Fibroblast of pulmonary artery (primary cell): ENCODE measurements at regions not wholly inside any gene's neighbourhood (a gene's known extent, or its start where the extent isn't known, plus 50 kb on each side); places are given as distances from the start of the nearest gene placed in this dataset.

Source experiments
- DNase-seq: peaks from one replicate; pipeline ENCODE4 v3.0.0-alpha.2; 2010; ENCODE audit warnings: low read depth
- H3K4me3 ChIP-seq: replicated peaks from 2 replicates; pipeline ENCODE4 v1.5.1; 2011; ENCODE audit warnings: low read depth, mild to moderate bottlenecking, control low read depth, low read length, moderate library complexity
- TF ChIP-seq, protein P1 (sequence below): IDR thresholded peaks from 2 replicates; pipeline ENCODE4 v1.5.1; 2011; ENCODE audit warnings: mild to moderate bottlenecking, control low read depth, low read length, inconsistent platforms; ENCODE audit errors: missing control alignments

DNA sequence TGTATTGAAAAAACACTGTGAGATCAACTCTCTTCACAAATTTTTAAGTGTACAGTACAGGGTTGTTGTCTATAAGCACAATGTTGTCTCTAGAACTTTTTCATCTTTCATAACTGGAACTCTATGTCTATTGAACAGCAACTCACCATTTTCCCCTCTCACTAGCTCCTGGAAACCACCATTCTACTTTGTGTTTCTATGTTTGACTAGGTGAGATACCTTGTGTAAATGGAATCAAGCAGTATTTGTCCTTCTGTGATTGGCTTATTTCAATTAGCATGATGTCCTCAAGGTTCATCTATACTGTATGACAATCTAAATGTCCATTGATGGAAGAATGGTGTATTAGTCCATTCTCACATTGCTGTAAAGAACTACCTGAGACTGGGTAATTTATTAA lies 210.1 kb upstream of the FUT9 start:
- DNase-seq: no peak
- H3K4me3 ChIP-seq: no peak overlapping the region
- TF ChIP-seq, protein P1, sequence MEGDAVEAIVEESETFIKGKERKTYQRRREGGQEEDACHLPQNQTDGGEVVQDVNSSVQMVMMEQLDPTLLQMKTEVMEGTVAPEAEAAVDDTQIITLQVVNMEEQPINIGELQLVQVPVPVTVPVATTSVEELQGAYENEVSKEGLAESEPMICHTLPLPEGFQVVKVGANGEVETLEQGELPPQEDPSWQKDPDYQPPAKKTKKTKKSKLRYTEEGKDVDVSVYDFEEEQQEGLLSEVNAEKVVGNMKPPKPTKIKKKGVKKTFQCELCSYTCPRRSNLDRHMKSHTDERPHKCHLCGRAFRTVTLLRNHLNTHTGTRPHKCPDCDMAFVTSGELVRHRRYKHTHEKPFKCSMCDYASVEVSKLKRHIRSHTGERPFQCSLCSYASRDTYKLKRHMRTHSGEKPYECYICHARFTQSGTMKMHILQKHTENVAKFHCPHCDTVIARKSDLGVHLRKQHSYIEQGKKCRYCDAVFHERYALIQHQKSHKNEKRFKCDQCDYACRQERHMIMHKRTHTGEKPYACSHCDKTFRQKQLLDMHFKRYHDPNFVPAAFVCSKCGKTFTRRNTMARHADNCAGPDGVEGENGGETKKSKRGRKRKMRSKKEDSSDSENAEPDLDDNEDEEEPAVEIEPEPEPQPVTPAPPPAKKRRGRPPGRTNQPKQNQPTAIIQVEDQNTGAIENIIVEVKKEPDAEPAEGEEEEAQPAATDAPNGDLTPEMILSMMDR: no peak

DNA sequence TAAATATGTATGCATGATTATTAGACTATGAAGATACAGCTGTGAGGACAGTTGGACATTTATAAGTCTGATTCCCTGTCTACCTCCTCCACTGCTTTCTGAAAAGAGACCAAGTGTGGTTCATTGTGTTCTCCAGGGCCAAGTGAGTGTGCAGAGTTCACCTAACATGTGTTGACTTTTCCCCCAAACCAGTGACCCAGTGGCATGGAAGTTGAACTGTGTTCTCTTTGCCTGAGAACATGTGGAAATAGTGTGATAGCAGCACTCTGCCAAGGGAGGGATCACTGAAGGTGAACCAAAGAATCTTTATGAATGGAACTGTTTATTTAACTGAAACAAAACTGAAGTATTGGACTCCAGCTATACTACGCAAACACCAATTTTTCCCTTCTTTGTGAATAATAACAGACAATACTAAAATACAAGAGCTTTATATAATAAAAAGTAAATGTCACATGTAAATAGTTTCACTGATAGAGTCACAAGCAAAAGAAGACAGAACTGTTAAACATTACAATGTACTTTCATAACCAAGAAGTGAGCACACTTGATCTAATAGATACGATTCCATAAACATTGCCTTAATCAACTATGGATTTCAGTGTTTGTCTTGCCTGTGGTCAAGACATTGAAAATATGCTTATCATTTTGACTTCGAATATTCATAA lies 200.3 kb upstream of the FUT9 start:
- no peak for DNase-seq
- TF ChIP-seq, protein P1: no peak
- H3K4me3 ChIP-seq: no peak overlapping the region

DNA sequence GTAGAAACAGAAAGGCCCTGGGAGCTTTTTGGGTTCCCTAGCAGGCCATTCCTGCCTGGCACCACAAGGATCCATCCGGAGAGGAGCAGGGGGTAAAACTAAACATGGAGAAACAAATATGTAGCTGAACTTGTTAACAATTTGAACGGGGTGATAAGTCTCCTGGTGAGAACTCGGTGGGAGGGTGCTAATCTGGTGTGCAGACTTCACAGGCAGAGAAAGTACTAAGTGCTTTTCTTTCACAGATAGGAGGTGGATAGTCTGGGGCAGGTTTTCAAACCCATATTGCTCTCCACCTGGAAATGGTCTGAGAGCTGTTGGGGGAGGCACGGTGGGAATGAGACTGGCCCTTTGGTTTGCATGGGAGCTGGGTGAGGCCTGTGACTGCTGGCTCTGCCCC lies 196.3 kb upstream of the FUT9 start:
- no peak overlapping the region for H3K4me3 ChIP-seq
- DNase-seq: no peak
- TF ChIP-seq, protein P1: no peak

DNA sequence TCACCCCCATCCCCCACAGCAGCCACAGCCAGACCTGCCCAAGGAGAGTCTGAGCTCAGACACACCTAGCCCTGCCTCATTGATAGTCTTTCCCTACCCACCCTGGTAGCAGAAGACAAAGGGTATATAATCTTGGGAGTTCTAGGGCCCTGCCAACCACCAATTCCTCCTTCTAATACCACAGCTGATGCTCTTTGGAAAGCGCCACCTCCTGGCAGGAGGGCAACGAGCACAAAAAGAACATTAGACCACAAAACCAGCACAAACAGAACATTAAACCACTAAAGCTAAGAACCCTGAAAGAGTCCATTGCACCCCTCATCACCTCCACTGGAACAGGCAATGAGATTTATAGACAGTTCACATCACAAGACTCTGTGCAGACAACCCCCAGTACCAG lies 195.8 kb upstream of the FUT9 start:
- no peak overlapping the region for H3K4me3 ChIP-seq
- no peak for DNase-seq
- TF ChIP-seq, protein P1: no peak

GRCh38 chr6:95830859-95831557 lies 184.8 kb upstream of the FUT9 start:
- no peak overlapping the region for H3K4me3 ChIP-seq
- DNase-seq: no peak
- TF ChIP-seq, protein P1: no peak

GRCh38 chr6:95837890-95838289 lies 177.9 kb upstream of the FUT9 start:
- DNase-seq: no peak
- TF ChIP-seq, protein P1: no peak
- H3K4me3 ChIP-seq: no peak overlapping the region

- TF ChIP-seq, protein P1: no peak
Observed at GRCh38 chr6:95841560-95841959, 174.2 kb upstream of the FUT9 start.

More at GRCh38 chr6:95841560-95841959, 174.2 kb upstream of the FUT9 start:
- no peak for DNase-seq
- H3K4me3 ChIP-seq: no peak overlapping the region
